ENCODE measurements at regions not wholly inside any gene's neighbourhood (a gene's known extent, or its start where the extent isn't known, plus 50 kb on each side); places are given as distances from the start of the nearest gene placed in this dataset.

GRCh38 chr13:90951663-90952062 lies 395.8 kb upstream of the MIR17HG start:
- Histone ChIP-seq H3K4me1 (ENCODE audit: control insufficient read depth, insufficient read depth, low read length) (no peaks in the 10 kb centered on the region), H3K4me2 (ENCODE audit: low read depth, low read length) (no peak overlapping the region), H3K23ac (ENCODE audit: low read depth, low read length) (no peak overlapping the region), H3K9ac (ENCODE audit: low read depth, low read length) (no peak overlapping the region), H3K36me3 (ENCODE audit: control insufficient read depth, insufficient read depth, low read length) (no peaks in the 10 kb centered on the region), H3K18ac (ENCODE audit: low read depth, low read length) (no peak overlapping the region), H3K14ac (replicated peaks; ENCODE audit: low read depth, low read length) (no peak overlapping the region), H2BK20ac (ENCODE audit: low read depth, low read length) (no peak overlapping the region), H2AFZ (replicated peaks; ENCODE audit: low read length, poor library complexity) (no peak overlapping the region), H3K4ac (ENCODE audit: low read depth, low read length) (no peak overlapping the region), H4K91ac (ENCODE audit: insufficient read depth, low read depth, low read length) (no peak overlapping the region), H2AK9ac (replicated peaks; ENCODE audit: low read depth, low read length, poor library complexity) (no peak overlapping the region), H3K79me1 (ENCODE audit: low read depth in 1 of 2, low read length in 2 of 2) (no peaks in the 10 kb centered on the region), H3K56ac (ENCODE audit: extremely low read depth, insufficient read depth, low read length) (no peak overlapping the region), H2BK5ac (ENCODE audit: low read depth, low read length, poor library complexity, severe bottlenecking) (no peak overlapping the region), H2BK120ac (ENCODE audit: low read depth, low read length) (no peak overlapping the region), H3K9me1 (ENCODE audit: insufficient read depth, low read length) (no peaks in the 10 kb centered on the region), H4K5ac (ENCODE audit: low read depth, low read length) (no peak overlapping the region), H4K20me1 (ENCODE audit: insufficient read depth, low read length) (no peaks in the 10 kb centered on the region), H2AK5ac (ENCODE audit: low read depth, low read length) (no peak overlapping the region), H3K27ac (ENCODE audit: insufficient read depth, low read length) (no peak overlapping the region), H3K27me3 (ENCODE audit: control insufficient read depth, insufficient read depth, low read length) (no peaks in the 10 kb centered on the region), H3K9me3 (ENCODE audit: control insufficient read depth, insufficient read depth, low read length) (0 out of 2 replicates have a peak, but pooled peaks cover 2% of the 10 kb centered on the region), H3K4me3 (ENCODE audit: insufficient read depth, low read depth, low read length) (no peak overlapping the region), H4K8ac (ENCODE audit: low read depth in 2 of 2, low read length in 2 of 2) (no peak overlapping the region), H2BK15ac (ENCODE audit: low read depth, low read length) (no peak overlapping the region)
- POLR2A ChIA-PET (ENCODE audit: unreplicated experiment) = no interaction called here
- no TSS peak for BruUV-seq (replicated peaks)
- intact Hi-C loops (cut with micrococcal nuclease) (no loop called here), dilution Hi-C loops (cut with HindIII; ENCODE audit: low sequenced_read_pairs, unreplicated experiment) (no loop called here), in situ Hi-C loops (cut with MboI; ENCODE audit: low sequenced_read_pairs) (no loop called here)
- TF ChIP-seq POLR2A (IDR thresholded peaks at IDR 0.05; ENCODE audit: low read depth, low read length) = no peak
- no peak for TF ChIP-seq ELK1 (IDR thresholded peaks at IDR 0.05; ENCODE audit: borderline replicate concordance, low read depth, low read length)
- DNase-seq = no peak
- CTCF ChIA-PET = no interaction called here
- no peak for ATAC-seq (ENCODE audit: low read depth)
- no CpG with 5 or more reads among the region's 5 CpGs for WGBS, 2 experiments (ENCODE audit: extremely low coverage in 2 of 2, insufficient read length in 1 of 2)

All from IMR-90 (cell line).